ENCODE measurements at regions not wholly inside any gene's neighbourhood (a gene's known extent, or its start where the extent isn't known, plus 50 kb on each side); places are given as distances from the start of the nearest gene placed in this dataset.

- TF ChIP-seq CTCF (IDR thresholded peaks at IDR 0.05; ENCODE audit: insufficient read depth, low read length, poor library complexity, severe bottlenecking) (no peak), EZH2phosphoT487 (conservative IDR thresholded peaks at IDR 0.05; ENCODE audit: low read length) (no peak)
These were observed 968.6 kb upstream of the RBFOX1 start for GRCh38 chr16:6363896-6364607.

All from SU-DHL-6 (cell line).